Left lung (tissue), 4 donors: ENCODE measurements at regions not wholly inside any gene's neighbourhood (a gene's known extent, or its start where the extent isn't known, plus 50 kb on each side); places are given as distances from the start of the nearest gene placed in this dataset.
"Not testable (repeated sequence)": the region's sequence is repeated elsewhere in the genome, so short reads cannot be mapped to it uniquely, and the experiment has no call there.

Experiments
- ATAC-seq: fragments of 200-7000 bp; cut with Tn5 transposase; one replicate; pipeline ENCODE4 v1.9.1; 2020; ENCODE audit warnings: moderate library complexity
- DNase-seq, 4 donors: peaks; one replicate each; pipeline ENCODE4 v3.0.0-alpha.2; 2013 to 2020
- H3K27ac ChIP-seq, 2 donors: fragments of 200-600 bp; sonication (generic) in 1 of 2; one replicate each; pipeline versions ENCODE4 v1.5.0 to v1.8.0; 2020 to 2021
- H3K27me3 ChIP-seq, 2 donors: fragments of 200-600 bp; sonication (generic) in 1 of 2; one replicate each; pipeline versions ENCODE4 v1.5.0 to v1.8.0; 2020 to 2021
- H3K36me3 ChIP-seq, 2 donors: fragments of 200-600 bp; sonication (generic) in 1 of 2; one replicate each; pipeline versions ENCODE4 v1.5.0 to v1.8.0; 2020 to 2021
- H3K4me1 ChIP-seq, 2 donors: fragments of 200-600 bp; one replicate each; pipeline ENCODE4 v1.8.0; 2021
- H3K4me3 ChIP-seq, 2 donors: fragments of 200-600 bp; sonication (generic) in 1 of 2; one replicate each; pipeline versions ENCODE4 v1.5.0 to v1.8.0; 2020 to 2021; ENCODE audit warnings: mild to moderate bottlenecking in 1 of 2
- H3K9me3 ChIP-seq, 2 donors: fragments of 200-600 bp; sonication (generic) in 1 of 2; one replicate each; pipeline versions ENCODE4 v1.5.0 to v1.8.0; 2020 to 2021
- CTCF ChIP-seq, 2 donors: fragments of 200-600 bp; sonication (generic) in 1 of 2; IDR thresholded peaks; one replicate each; pipeline versions ENCODE4 v1.5.0 to v1.8.0; 2021; ENCODE audit warnings: antibody characterized with exemption in 2 of 2
- intact Hi-C, 2 donors: fragments of 100-400 bp; cut with DNase I; formaldehyde crosslinking; loops; one replicate each; pipeline versions ENCODE4 v1.11.2 to v1.14.2; 2022
- donor health status: DM: no; HTN: yes; CAD: no.
- donor health status: DM: no; HTN: no; CAD: no.

GRCh38 chr2:106334802-106335201 lies 133.4 kb downstream of the RGPD3 start:
- ATAC-seq = peak; percentile 31
- no peak overlapping the region for H3K27ac ChIP-seq
- intact Hi-C loops = no loop called here
- no peak for TF ChIP-seq CTCF (IDR thresholded peaks at IDR 0.05)
- H3K9me3 ChIP-seq = no peaks in the 10 kb centered on the region
- H3K4me1 ChIP-seq = no peaks in the 10 kb centered on the region
- DNase-seq = no peak
- no peaks in the 10 kb centered on the region for H3K36me3 ChIP-seq
- H3K4me3 ChIP-seq = no peak overlapping the region
- H3K27me3 ChIP-seq = no peaks in the 10 kb centered on the region

GRCh38 chr2:106333253-106333873 lies 134.8 kb downstream of the RGPD3 start:
- H3K4me1 ChIP-seq, intact Hi-C loops, H3K27me3 ChIP-seq, ATAC-seq, H3K27ac ChIP-seq, H3K36me3 ChIP-seq, H3K9me3 ChIP-seq, H3K4me3 ChIP-seq, DNase-seq: not testable (repeated sequence)

- H3K4me3 ChIP-seq = no peak overlapping the region
- DNase-seq = no peak
- H3K9me3 ChIP-seq = no peaks in the 10 kb centered on the region
- ATAC-seq = no peak
- H3K4me1 ChIP-seq = no peaks in the 10 kb centered on the region
- H3K27ac ChIP-seq = no peak overlapping the region
- intact Hi-C loops = no loop called here
- no peaks in the 10 kb centered on the region for H3K36me3 ChIP-seq
- no peak for TF ChIP-seq CTCF (IDR thresholded peaks at IDR 0.05)
- no peaks in the 10 kb centered on the region for H3K27me3 ChIP-seq
These were observed 136.2 kb downstream of the RGPD3 start for GRCh38 chr2:106332054-106332453.

- H3K4me1 ChIP-seq, H3K4me3 ChIP-seq, H3K9me3 ChIP-seq, H3K27me3 ChIP-seq, intact Hi-C loops, H3K27ac ChIP-seq, ATAC-seq, DNase-seq, H3K36me3 ChIP-seq: not testable (repeated sequence)
These were observed 136.5 kb upstream of the UXS1 start for GRCh38 chr2:106330384-106331261.

GRCh38 chr2:106323337-106324013 lies 129.4 kb upstream of the UXS1 start:
- TF ChIP-seq CTCF (IDR thresholded peaks at IDR 0.05) = no peak
- intact Hi-C loops = no loop called here
- Histone ChIP-seq H3K27ac (no peak overlapping the region), H3K9me3 (no peaks in the 10 kb centered on the region), H3K4me1 (no peaks in the 10 kb centered on the region), H3K4me3 (no peak overlapping the region), H3K36me3 (no peaks in the 10 kb centered on the region), H3K27me3 (no peaks in the 10 kb centered on the region)
- ATAC-seq = no peak
- no peak for DNase-seq

- no peak for TF ChIP-seq CTCF (IDR thresholded peaks at IDR 0.05)
- DNase-seq = peak in 2 of 4 donors; percentile 54 to 66
- no peaks in the 10 kb centered on the region for H3K27me3 ChIP-seq
- no peaks in the 10 kb centered on the region for H3K4me1 ChIP-seq
- H3K27ac ChIP-seq = no peak overlapping the region
- intact Hi-C loops = no loop called here
- no peak overlapping the region for H3K4me3 ChIP-seq
- H3K36me3 ChIP-seq = no peaks in the 10 kb centered on the region
- no peak for ATAC-seq
- no peaks in the 10 kb centered on the region for H3K9me3 ChIP-seq
These were observed 128.2 kb upstream of the UXS1 start for GRCh38 chr2:106322281-106322680.

GRCh38 chr2:106320439-106320838 lies 126.3 kb upstream of the UXS1 start:
- DNase-seq, H3K4me1 ChIP-seq, H3K27ac ChIP-seq, H3K36me3 ChIP-seq, H3K9me3 ChIP-seq, H3K27me3 ChIP-seq, H3K4me3 ChIP-seq, ATAC-seq, intact Hi-C loops: not testable (repeated sequence)
